Body of pancreas (tissue), 4 donors: ENCODE measurements at regions not wholly inside any gene's neighbourhood (a gene's known extent, or its start where the extent isn't known, plus 50 kb on each side); places are given as distances from the start of the nearest gene placed in this dataset.

Experiments used
- CTCF ChIP-seq, 7 experiments: fragments of 450-650 bp in 4 of 7; fragments of 200-600 bp in 3 of 7; sonication (generic) in 3 of 7; IDR thresholded peaks; one replicate each; pipeline ENCODE4 v1.5.1; 2016 to 2019; ENCODE audit warnings: antibody characterized with exemption in 7 of 7
- POLR2A ChIP-seq, 3 donors: fragments of 450-650 bp; IDR thresholded peaks; one replicate each; pipeline ENCODE4 v1.6.1; 2016; ENCODE audit warnings: antibody characterized with exemption in 3 of 3, mild to moderate bottlenecking in 2 of 3

DNA sequence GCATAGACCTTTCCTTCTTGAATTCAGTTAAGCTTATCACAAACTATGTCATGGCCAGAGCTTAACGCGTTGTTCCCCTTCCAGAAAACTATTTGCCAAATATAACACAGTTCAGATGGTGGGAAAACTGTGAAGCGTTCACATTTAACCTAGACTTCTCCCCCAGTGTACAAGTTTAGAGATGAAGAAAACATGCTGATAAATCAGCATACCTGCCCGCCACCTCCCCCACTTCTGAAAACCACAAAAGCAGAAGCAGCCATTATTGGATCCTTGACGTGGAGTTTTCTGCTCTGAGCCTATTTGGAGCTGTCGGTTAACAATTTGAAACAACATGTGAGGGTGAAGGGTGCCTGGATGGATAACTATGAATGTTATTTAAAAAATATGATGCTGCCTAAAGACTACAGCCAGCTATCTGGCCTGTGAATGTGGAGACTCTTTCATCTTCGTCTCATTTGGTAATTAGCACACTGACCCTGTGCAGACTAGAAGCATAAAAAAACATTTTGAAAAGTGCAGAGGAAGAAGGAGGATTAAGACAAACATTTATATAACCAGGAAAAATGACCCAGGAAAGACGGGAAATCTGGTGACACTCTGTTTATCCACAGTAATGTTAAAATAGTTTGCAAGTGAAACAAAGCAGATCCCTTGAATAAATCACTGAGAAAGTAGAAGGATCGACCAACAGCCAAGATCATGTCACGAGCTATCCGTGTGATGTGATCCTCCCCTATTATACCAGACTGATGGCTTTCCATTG is 408.2 kb downstream of the AEBP2 start:
- TF ChIP-seq CTCF (IDR thresholded peaks at IDR 0.05) = no peak
- TF ChIP-seq POLR2A (IDR thresholded peaks at IDR 0.05) = no peak
